ENCODE measurements at regions not wholly inside any gene's neighbourhood (a gene's known extent, or its start where the extent isn't known, plus 50 kb on each side); places are given as distances from the start of the nearest gene placed in this dataset.

DNA sequence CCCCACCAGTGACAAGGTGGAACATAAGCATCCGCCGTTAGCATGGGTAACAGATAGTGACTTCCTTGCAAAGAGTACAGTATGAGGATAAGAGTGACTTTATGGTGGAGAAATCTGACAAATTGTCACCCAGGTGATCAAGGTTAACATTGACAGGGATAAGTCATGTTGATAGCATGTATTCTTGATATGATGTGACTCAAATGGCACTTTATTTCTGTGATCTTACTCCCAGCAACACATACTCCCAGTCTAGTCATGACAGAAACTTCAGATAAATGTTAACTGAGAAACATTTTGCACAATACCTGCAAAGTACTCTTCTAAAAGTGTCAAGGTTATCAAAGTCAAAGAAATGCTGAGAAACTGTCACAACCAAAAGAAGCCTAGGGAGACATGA is 588.6 kb upstream of the KIF2B start:
- CTCF ChIA-PET (ENCODE audit: low intra/inter-chr PET ratio, low total read pairs), result no interaction called here

More for the DNA sequence above, 588.6 kb upstream of the KIF2B start:
- Histone ChIP-seq H3K4me2 (ENCODE audit: low read depth, low read length) (no peak overlapping the region), H3K9me3 (ENCODE audit: low read length) (peaks cover 87% of the 10 kb centered on the region), H3K4me3 (replicated peaks in 1 of 3; ENCODE audit: insufficient read depth in 1 of 3, low read depth in 2 of 3, low read length in 3 of 3) (no peak overlapping the region), H3K9ac (ENCODE audit: insufficient read depth, low read depth, low read length) (no peak overlapping the region), H3K27ac (ENCODE audit: extremely low read length, insufficient read depth, low read length) (no peak overlapping the region), H2AFZ (ENCODE audit: low read length) (no peak overlapping the region), H4K20me1 (ENCODE audit: insufficient read depth, low read length) (no peaks in the 10 kb centered on the region), H3K27me3 (ENCODE audit: control insufficient read depth in 1 of 2, insufficient read depth in 2 of 2, low read length in 2 of 2) (no peaks in the 10 kb centered on the region), H3K36me3 (replicated peaks in 1 of 2; ENCODE audit: control insufficient read depth in 1 of 2, insufficient read depth in 2 of 2, low read length in 2 of 2) (no peaks in the 10 kb centered on the region), H3K4me1 (ENCODE audit: insufficient read depth, low read length) (no peaks in the 10 kb centered on the region), H3K79me2 (ENCODE audit: insufficient read depth, low read length) (no peaks in the 10 kb centered on the region)
- intact Hi-C loops (cut with micrococcal nuclease; ENCODE audit: unreplicated experiment) (no loop called here), in situ Hi-C loops (cut with HindIII; ENCODE audit: extremely low pct_ligation_motif_present, low pct_unique_long_range_greater_than_20kb) (no loop called here)
- no peak for ATAC-seq
- TF ChIP-seq HOXA5 (CRISPR knock-in tag; IDR thresholded peaks at IDR 0.05), result no peak
- no peak for TF ChIP-seq NCOA1 (CRISPR knock-in tag; IDR thresholded peaks at IDR 0.05)
- no peak for TF ChIP-seq TERF1 (CRISPR knock-in tag; IDR thresholded peaks at IDR 0.05)
- no peak for TF ChIP-seq ZNF547 (CRISPR knock-in tag; IDR thresholded peaks at IDR 0.05)
- no peak for TF ChIP-seq SSRP1 (CRISPR knock-in tag; IDR thresholded peaks at IDR 0.05)
- no peak for TF ChIP-seq ZNF672 (CRISPR knock-in tag; IDR thresholded peaks at IDR 0.05)
- TF ChIP-seq, protein P1, sequence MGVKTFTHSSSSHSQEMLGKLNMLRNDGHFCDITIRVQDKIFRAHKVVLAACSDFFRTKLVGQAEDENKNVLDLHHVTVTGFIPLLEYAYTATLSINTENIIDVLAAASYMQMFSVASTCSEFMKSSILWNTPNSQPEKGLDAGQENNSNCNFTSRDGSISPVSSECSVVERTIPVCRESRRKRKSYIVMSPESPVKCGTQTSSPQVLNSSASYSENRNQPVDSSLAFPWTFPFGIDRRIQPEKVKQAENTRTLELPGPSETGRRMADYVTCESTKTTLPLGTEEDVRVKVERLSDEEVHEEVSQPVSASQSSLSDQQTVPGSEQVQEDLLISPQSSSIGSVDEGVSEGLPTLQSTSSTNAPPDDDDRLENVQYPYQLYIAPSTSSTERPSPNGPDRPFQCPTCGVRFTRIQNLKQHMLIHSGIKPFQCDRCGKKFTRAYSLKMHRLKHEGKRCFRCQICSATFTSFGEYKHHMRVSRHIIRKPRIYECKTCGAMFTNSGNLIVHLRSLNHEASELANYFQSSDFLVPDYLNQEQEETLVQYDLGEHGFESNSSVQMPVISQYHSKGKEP (CRISPR knock-in tag; IDR thresholded peaks at IDR 0.05), result no peak
- TF ChIP-seq CTCF (CRISPR knock-in tag; IDR thresholded peaks at IDR 0.05), result no peak
- TF ChIP-seq STAT5B (CRISPR knock-in tag; IDR thresholded peaks at IDR 0.05), result no peak
- TF ChIP-seq SRY (CRISPR knock-in tag; IDR thresholded peaks at IDR 0.05), result no peak
- TF ChIP-seq, protein P2, sequence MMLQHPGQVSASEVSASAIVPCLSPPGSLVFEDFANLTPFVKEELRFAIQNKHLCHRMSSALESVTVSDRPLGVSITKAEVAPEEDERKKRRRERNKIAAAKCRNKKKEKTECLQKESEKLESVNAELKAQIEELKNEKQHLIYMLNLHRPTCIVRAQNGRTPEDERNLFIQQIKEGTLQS (CRISPR knock-in tag; IDR thresholded peaks at IDR 0.05), result no peak
- no peak for TF ChIP-seq DZIP1 (CRISPR knock-in tag; IDR thresholded peaks at IDR 0.05)
- no peak for TF ChIP-seq NFATC3 (CRISPR knock-in tag; IDR thresholded peaks at IDR 0.05)
- no peak for TF ChIP-seq ZNF143 (CRISPR knock-in tag; IDR thresholded peaks at IDR 0.05)
- BruUV-seq (replicated peaks), result no TSS peak
- POLR2A ChIA-PET, result no interaction called here
- FAIRE-seq, result no peak
- DNase-seq (ENCODE audit: low spot score), result no peak
- 85% methylated on average over 2 of the region's 2 CpGs for WGBS (ENCODE audit: low lambda C conversion rate)

All from HepG2 (cell line).